ENCODE measurements at regions not wholly inside any gene's neighbourhood (a gene's known extent, or its start where the extent isn't known, plus 50 kb on each side); places are given as distances from the start of the nearest gene placed in this dataset.

DNA sequence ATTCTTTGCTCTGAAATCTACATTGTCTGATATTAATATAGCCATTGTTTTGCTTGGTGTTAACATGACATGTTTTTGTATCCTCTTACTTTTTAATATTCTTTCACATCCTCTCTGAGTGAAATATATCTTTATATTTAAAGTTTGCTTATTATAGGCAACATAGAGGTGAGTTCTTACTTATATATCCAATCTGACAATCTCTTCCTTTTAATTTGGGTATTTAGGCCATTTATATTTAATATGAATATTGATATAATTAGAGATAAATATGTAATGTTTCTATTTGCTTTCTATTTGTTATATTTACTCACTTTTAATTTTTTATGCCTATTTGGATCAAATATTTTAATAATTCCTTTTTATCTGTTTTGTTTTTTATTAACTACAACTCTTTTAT lies 554.1 kb upstream of the SALL1 start:
- no peak for DNase-seq

DNA sequence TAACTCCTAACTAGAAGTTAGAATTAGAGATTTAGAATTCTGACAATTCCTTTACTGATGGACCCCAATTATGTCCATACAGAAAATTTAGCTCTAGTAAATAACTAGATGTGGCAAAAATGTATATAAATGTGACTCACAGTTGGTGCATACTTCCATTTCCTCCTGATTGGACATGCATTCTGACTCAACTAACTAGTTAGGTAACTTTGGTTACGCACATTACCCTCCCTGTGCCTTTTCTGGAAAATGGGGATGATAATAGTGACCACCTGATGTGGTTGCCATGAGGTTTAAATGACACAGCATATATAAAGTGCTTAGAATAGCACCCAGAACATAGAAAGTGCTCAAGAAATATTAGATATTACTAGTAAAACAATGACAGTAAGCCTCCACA lies 550.0 kb upstream of the SALL1 start:
- DNase-seq, result no peak

DNA sequence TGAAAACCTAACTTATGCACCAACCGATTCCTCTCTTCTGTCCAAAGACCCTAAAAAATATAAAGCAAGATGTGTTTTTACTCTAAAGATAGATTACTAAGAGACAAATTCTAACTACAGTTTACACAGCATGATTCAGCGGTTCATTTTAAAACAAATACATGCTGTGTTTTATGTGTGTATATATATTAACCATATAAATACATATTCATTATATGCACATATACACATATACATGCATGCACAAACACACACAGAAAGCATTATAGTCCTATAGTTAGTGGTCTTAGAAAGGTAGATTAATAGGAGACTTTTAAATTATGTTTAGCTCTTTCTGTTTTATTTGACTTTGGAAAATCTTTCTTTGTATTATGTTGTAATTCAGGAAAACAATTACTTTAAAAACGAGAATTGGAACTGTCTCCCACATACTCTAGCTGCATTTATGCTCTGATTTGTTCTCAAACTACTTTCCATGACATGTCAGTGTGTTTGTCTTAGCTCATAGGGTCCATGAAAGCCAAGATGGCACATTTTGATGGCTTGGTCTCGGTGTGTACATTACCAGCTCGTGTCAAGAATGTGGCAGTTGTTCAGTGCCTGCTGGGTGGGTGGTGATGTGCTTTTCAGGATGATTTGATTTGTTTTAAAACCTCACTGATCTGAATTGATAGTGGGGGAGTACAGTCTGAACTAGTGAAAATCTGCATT lies 548.8 kb upstream of the SALL1 start:
- DNase-seq, result no peak

DNA sequence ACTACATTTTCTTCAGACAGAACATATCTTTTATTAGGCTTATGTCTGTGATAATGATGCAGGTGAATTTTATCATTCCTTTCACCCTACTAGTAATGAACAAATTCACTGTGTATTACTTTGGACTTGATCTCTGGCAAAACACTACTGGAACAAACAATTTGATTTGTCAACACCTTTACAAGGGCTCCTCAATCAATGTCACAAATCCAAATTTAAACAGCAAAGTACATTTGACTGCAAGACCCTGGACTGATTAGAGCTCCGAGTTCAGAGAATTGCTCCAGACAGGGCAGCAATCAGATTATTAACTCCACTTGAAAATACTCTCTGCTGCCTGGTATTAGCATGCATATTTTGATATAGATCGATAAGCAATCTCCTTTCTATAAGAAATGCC lies 547.6 kb upstream of the SALL1 start:
- DNase-seq, result no peak

DNA sequence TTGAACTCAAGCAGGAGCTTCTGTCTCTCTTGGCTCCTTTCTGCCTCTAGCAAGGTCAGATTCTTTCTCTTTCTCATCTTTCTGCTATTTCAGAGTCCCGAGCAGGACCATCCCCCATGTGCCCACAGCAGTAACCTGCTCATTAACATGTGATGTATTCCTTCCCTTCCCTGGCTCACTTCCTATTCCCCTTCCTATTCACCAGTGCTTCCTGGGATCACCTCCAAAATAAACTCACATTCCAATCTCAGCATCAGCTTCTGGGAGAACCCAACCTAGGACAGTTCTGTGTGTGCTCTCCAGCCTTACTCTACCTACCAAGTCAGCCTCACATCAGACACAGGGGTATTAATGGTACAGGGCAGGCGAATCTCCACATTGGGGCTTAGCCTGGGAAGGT lies 546.4 kb upstream of the SALL1 start:
- no peak for DNase-seq

DNA sequence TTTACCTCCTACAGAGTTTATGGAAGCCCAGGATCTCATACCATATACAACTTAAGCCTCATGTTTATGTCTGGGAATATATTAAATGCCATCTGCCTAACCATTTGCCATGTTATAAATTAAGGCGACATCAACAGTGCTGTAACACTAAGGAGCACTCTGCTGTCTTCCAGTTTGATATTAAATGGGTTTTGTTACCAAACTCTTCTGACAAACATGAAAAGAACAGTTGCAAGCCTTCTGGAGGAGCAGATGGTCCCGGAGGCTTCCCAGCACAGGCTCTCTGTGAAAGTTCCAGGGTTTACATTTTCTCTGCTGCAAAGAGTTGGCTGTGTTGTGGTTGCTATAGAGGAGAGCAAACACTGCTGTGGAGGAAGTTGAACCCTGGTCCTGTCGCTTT lies 545.3 kb upstream of the SALL1 start:
- no peak for DNase-seq

DNA sequence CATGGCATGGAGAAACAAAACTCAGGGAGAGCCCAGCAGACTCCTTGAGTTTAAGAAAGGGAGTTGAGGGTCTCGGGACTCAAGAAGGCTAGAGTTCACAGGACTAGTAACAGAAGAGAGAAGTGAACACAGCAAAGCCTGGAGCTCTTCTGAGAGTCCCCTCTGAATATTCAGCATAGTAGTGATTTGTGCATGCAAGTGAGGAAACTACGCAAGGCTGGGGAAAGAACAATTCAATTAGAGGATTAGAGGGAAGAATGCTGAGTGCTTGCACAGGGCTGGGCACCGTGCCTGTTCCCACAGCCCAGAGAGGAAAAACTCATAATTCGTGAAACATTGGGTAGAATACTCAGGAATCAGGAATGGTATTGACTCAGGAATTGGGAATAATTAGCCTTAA lies 540.0 kb upstream of the SALL1 start:
- no peak for DNase-seq

DNA sequence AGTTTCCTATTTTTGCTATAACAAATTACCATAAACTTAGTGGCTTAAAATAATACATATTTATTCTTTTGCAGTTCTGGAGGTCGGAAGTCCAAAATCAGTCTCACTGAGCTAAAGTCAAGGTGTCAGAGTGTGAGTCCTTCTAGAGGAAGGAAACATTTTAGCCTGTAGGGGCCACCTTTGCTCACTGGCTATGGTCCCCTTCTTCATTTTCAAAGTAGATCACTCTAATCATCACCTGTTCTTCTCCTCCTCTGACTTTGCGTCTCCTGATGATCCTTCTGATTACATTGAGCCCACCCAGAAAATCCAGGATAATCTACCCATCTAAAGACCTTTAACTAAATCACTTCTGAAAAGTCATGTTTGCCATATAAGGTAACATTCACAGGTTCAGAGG lies 534.4 kb upstream of the SALL1 start:
- no peak for DNase-seq

DNA sequence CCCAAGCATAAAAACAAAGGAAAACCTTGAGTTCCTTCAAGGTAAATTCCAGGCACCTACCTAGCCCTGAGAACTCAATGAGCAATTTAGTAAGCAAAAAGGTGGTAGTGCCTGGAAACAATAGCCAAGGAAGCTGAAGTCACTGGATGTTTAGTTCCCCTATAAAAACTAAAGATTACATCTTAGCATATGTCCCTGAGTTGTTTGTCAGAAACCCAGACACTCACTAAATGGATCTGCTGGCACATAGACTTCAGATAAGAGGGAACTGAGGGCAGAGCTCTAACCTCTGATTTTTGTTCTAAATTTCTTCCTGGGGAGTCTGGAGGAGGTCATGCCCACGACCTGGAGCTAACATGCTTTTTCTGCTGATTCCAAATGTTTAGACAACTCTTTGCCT lies 532.8 kb upstream of the SALL1 start:
- no peak for DNase-seq

DNA sequence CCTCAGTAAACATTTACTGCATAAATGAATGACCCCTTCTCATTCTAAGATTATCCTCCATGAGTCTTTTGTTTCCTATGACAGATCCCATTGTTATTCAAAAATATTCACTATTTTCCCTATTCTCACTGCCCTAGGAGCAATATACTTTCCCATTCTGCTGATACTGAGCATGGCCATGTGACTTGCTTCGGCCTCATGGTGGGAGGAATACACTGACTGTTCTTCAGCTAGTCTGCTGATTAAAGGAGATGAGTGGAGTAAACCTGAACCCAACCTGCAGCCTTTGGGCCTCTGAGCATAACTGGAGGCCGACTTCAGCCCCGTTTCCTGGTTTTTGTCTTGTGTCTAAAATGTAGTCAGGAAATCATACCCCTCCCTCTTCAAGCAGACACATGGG lies 531.8 kb upstream of the SALL1 start:
- no peak for DNase-seq

DNA sequence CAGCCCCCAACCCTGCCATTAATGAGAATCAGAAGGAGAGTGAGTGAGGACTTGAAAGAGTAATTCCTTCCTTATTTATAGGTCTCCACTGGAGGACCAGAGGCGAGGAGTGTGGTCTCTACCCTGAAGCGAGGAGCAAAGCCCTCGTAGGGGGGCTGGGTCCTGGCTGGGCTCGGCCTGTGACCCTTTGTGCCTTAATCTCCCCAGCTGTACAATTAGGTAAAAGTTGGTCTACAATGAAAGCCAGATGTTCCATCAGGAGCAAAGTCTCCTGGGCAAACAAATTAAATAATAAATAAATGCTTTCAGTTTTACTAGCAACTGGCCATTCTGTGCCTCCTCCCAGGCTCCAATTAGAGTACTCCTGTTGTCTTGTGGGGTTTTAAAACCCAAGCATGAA lies 523.5 kb upstream of the SALL1 start:
- no peak for DNase-seq

DNA sequence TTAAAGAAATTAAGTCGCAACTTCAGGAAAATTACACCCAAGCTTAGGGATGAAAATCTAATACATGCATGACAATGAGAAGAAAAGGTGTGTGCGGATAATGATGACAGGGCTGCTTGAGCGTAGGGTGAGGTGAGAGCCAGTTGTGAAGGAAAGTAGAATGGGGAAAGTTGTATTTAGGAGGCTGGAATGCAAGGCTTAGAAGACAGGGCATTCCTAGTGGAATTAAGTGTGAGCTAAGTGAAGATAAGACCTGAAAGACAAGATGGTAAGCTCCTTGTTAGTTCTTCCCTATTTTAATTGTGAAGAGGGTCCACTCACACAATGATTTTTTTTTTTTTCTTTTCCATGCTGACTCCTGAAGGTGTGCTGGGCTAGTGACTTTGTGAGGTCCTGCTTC lies 519.5 kb upstream of the SALL1 start:
- DNase-seq, result no peak

DNA sequence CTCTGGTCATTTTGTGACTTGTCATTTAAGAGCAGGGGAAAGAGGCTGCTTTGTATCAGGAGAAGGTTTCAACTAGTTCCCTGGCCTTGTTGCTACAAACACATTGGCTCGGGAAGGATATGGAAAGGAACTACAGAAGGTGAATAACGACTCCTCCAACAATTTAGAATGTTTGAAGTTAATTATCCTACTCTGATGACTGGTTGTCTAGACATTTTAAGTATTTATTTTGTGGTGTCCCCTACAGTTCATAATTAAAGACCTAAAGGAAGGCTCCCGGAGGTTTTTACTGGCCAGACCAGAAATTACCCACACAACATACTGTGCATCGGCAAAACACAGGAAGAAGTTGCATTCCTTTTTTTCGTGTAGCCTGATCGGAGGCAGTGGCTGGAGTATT lies 515.8 kb upstream of the SALL1 start:
- DNase-seq, result no peak

DNA sequence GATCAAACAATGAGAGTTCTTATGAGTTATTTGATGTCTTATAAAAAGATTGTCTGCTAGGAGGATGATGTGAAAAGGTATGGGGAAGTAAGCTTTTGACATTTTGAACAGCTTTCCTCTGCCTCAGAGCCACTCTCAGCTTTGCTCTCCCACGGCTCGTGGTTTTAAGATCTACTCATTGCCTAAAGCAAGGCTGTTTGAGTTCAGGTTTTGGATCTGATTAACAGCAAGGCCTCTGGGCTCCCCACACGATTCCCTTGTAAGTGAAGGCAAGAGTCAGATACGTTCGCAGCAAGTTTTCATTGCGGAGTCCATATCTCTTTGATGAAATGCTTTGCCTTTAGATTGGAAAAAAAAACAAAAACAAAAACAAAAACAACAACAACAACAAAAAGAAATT lies 515.0 kb upstream of the SALL1 start:
- no peak for DNase-seq

DNA sequence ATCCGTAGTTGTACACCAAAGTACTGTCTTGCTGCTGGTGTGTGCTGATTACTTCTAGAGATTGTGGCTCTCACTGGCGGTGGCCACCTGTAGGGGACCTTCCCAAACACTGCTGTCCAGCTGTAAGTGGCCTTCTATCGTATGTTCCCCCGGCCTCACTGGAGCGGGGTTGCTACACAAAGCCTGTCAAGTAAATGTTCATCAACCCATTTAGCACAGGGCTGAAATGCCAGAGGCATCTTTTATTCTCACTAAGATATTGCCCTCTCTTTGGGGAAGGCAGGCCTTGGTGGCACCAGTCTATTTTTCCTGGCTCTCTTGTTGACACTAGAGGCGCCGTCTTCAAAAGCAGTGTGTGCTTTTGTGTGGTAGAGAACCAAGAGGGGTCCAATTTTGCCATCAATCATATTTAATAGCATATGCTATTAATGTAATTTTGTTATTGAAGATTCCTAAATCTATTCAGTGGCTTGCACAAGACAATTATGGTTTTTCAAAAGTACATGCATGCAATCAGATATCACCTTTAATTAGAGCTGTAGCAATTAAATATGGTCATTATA lies 514.4 kb upstream of the SALL1 start:
- DNase-seq, result no peak

DNA sequence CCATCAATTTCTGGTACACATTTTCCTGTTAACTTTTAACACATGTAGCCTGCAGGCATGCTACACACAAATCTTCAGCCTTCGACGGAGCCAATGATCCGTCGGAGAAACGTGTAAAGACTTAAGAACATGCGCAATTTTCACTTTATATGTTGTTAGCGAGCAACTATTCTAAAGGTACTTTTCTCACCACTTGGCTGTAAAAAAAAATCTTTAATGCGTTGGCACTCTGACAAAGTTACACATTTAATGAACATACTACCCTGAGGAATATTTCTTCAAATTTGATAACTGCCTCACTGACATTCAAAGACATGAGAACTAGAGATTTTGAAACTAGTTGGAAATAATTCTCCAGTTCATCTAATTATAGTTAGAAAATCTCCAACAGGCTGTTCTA lies 507.5 kb upstream of the SALL1 start:
- DNase-seq, result no peak

DNA sequence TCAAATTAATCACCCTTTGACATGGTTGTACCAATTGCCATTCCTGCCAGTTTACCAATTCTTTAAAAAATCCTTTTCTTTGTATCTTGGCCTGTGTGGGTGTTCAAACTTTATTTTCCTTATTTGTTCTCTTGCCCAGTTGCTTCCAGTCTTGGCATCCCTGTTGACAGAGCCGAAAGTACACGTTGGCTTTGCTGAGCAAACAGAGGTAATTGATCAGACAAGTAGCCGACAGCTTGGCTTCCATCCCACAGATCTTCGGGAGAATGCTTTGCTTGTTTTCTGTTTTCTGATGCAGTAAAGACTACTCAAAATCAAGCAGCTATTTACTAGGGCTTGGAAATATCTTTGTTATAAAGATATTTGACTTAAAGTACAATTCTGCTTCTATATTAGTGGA lies 506.8 kb upstream of the SALL1 start:
- no peak for DNase-seq

DNA sequence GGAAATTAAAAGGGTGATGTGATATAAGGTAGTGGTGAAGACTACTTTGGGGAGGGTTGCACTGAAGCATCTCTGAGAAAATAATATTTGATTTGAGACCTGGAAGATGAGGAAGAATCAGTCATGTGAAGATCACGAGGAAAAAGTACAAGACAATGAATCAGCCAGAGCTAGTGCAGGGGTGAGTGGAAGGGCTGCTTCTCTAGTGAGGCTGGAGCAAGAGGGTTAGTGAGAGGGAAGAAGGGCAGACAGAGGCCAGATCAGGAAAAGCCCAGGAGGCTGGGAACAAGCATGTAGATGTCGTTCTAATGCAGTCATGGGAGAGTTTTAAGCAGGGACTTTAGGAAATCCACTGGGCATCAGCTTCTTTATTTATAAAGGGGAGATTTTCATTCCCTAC lies 504.2 kb upstream of the SALL1 start:
- DNase-seq, result no peak

DNA sequence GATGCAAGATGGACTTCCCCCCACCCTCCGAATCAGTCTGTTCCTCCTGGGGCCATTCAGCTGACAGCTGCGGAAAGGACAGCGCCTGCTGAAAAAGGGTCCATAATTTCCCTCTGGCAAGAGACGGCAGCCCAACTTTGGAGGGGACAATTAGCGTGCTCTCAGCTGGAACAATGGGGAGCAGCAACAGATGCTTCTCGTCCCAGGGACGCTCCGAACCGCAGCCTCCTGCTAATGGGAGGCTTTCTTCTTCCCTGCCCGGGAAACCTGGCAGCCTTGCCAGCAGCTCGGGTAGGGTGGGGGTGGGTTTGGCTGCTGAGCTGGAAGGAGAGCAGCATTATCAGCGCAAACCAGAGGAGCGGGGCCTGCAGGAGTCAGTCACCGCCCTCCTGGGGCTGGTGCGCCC lies 500.0 kb upstream of the SALL1 start:
- no peak for DNase-seq

DNA sequence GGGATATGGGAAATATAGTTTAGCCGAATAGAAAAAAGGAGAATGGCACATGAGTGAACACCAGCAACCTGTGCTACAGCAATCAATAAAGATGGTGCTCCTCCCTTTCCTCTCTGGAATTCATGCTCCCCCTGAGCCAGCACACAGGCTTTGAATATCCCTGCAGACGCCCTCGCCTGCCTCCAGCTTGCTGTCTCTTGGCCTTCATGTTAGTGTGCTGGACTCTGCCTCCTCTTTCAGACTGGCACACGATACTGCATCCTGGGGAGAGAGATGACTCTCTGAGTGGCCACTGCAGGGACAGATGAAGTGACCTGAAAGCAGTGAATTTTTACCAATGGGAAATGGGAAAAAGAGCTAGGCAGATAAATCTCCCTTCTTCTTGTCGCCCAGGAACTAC lies 498.6 kb upstream of the SALL1 start:
- DNase-seq, result no peak

DNA sequence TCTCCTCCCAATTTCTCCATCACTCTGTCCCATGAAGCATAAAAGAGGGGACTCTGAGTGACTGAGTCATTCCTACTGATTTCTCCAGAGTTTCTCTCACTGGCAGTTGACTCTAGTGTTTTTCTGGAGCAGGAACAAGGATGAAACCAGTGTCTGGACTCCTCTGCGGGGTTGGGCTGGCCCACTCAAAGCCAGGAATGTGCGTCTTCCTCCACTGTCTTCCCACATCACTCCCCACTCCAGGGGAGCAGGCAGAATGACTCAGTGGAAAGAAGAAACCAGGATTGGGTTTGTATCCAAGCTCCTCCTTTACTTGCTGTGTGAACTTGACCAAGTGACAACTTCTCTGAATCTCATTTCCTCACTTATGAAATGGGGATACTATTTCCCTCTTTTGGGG lies 497.5 kb upstream of the SALL1 start:
- DNase-seq, result no peak

DNA sequence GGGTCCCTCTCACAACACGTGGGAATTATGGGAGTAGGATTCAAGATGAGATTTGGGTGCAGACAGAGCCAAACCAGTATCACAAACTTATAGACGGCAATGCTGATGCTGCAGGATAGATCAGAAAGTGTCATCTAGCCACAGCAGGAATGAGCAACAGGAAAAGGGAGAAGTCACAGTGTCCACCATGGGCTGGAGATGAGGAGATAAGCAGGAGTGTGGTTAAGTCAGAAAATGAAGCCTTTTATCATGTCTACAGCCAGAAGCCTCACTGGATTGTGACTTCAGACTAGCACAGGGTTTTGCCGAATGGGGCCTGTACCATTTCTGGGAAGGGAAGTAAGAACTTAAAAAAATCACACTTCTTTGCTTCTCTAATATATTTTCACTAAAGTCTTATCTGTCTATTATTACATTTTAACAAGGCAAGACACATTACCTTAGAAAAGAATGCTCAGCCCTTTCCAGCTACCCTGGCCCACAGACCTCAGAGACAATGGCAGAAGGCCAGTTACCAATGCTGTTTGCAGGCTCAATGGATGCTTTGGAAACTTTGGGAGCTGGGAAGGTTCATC lies 490.2 kb upstream of the SALL1 start:
- DNase-seq, result no peak

DNA sequence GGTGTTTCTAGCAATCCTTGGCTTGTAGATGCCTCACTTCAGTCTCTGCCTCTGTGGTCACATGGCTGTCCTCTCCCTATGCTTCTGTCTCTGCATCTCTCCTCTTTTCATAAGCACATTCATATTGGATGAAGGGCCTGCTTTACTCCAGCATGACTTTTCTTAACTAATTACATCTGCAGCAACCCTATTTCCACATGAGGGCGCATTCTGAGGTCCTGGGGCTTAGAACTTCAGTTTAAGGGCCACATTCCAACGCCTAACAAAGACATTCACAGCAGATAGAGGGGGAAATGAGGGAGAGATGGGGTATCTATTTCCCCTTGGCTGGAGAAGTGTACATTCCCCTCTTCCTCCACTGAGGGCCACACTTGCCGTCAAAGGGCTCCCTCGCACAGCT lies 489.1 kb upstream of the SALL1 start:
- DNase-seq, result no peak

DNA sequence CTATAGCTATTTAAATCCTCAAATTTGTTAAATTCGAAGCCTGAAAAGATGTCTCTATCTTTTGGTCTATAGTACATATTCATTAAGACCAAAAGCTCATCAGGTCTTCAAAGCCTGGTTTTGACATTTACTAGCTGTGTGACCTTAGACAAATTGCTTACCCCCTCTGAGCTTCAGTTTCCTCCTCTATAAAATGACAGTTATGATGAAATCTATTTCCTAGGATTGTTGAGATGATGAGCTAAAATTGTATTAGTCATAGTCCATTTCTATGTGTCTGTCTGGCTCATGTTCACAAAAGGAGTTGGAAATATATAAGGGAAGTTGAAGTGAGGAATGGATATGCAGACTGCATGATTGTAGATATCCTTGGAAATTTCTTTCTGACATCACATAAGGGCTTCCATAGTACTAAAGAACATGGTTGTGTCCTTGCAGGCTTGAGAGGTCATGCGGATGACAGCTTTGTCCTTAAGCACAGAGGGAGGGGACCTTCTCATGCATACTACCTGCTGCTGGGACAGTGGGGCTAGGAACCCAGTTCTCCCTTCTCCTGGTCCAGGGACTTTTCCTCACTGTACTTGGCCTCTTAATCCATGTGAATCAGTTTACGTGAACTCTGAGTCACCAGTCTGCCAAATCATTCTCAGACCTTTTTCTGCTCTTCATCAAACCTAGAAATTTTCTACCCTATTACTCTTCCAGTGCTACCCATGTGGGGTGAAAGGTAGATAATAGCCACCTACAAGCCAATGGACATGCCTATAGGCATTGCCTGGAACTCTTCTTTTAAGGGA lies 487.5 kb upstream of the SALL1 start:
- DNase-seq, result no peak
